Stimulated activated CD8-positive, alpha-beta memory T cell treated with anti-CD3 and anti-CD28 coated beads, Interleukin-12 subunit alpha, Interleukin-12 subunit beta, amount 100 ng/mL, for 1 hour (primary cell): ENCODE measurements at regions not wholly inside any gene's neighbourhood (a gene's known extent, or its start where the extent isn't known, plus 50 kb on each side); places are given as distances from the start of the nearest gene placed in this dataset.

ENCODE experiments used
- DNase-seq: peaks from one replicate; pipeline ENCODE4 v3.0.0-alpha.2; 2020; ENCODE audit warnings: low read depth

- no peak for DNase-seq
Measured at GRCh38 chr4:188552741-188553275, 413.6 kb downstream of the TRIML1 start.

DNA sequence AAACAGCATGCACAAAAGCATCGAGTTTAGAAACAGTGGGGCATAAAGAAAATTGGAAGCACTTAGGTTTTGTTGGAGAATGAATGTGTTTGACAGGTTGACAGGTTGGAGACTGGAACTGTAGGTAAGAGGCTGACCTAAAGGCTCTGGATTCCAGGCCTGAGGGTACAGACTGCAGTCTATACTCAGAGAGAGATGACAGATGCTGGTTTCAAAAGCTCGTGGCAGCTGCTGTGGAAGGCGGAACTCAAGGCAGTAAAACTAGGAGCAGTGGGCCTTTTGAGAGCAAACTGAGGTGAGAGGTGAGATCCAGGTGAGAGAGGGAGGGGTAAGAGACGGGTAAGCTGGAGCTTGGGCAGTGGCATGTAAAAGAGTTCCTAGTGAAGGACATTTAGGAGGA, 415.2 kb downstream of the TRIML1 start:
- no peak for DNase-seq

DNA sequence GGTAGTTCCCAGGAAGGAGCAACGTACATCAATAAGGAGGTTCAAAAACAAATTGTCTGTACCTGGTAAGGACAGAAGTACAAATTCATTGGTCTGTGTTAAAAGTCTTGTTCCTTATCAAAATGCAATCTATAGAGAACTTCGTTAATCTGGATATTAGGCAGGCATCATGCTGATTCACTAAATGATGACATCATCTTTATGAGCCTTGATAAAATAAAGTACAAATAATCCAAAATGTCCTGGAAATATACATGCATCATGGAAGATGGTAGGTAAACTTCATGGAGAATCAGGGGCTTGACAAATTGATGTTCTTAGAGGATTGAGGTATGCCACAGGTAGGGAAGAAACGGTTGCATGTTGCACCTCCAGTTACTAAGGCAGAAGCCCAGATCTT, 433.9 kb downstream of the TRIML1 start:
- DNase-seq = no peak

DNA sequence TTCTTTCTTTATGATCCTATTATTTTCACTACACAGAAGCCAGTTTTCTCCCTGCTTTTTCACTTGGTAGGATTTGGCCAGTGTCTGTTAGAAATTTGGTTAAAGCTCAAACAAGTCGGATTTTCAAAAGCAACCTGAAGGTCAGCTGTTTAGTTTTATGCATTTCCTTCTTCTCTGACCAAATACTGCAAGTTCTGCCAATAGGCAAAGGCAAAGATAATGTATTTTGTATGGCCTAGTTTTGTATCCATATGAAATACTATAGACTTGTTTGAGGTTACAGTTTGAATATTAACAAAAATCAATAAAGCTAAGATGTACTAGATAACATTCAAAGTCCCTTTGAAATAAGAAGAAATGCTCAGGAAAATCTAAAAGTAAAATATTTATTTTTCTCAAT, 439.4 kb downstream of the TRIML1 start:
- no peak for DNase-seq

DNA sequence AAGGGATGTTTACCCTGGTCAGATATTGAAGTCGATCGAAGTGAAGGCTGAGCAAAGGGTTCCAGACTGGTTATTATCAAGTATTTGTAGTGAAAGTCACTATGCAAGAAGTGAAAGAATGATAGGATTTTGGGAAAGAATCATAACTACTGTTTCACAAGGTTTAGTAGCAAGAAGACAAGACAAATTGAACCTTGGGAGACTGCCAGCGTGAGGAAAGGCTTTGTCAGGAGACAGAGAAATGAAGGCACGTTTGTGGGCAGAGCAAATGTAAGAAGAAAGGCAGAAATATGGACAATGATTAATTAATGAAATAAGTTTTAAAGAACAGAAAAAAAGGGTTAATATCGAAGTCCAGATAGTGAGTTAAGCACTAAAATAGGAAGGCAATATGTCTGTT, 456.8 kb downstream of the TRIML1 start:
- no peak for DNase-seq

- no peak for DNase-seq
Measured at GRCh38 chr4:188603646-188604045, 464.4 kb downstream of the TRIML1 start.

DNA sequence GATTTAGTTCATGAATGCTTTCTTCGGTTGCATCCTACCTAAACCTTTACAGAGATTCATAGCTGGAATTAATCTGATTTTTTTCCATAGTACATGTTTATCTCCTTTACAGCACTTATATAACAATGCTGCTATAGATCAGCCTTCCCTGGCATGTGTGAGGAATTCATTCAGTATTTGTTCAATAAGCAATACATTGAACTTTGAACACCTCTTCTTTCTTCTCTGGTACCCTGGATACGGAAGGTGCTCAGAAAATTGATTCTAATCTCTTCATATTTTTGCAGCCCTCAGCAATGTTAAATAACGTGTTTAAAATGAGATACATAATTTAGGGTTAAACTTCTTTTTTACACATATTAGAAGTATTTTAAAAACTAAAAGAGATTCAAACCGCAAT, 467.4 kb downstream of the TRIML1 start:
- no peak for DNase-seq

- DNase-seq = no peak
Measured at GRCh38 chr4:188611143-188611542, 471.9 kb downstream of the TRIML1 start.

- DNase-seq = no peak
Measured at GRCh38 chr4:188612659-188613058, 473.4 kb downstream of the TRIML1 start.

- DNase-seq = no peak
Measured at GRCh38 chr4:188613976-188614375, 474.7 kb downstream of the TRIML1 start.

DNA sequence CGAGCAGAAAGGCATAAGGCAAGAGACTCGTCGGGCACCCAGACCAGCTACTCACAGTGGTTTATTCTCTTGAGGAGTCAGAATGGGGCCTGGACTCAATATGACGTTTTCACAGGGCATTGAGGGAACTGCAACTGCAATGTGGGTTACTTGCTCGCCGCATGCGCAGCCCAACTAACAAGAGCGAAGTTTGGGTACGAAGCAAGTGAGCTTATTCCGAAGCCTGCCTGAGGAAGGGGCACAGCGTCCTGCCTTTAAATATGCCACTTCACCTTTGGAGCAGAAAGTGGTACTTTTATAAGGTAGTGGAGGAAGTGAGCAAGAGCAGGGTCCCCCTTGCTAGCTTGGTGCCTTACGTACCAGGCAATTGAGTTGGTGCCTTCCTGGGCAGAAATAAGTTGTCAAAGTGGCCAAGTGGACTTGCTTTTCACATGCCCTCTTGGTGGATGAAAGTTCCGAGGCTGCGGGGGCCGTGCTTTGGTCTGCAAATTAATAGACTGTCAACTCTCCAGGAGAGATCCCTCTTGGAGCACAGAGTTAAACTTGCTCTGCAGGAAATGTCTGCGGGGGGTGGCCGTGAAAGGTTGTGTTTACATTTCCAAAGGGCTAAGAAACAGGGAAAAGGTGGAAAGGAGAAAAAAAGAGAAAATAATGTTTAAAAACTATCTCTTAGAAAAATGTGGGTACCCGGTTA, 480.4 kb downstream of the TRIML1 start:
- no peak for DNase-seq

- no peak for DNase-seq
Measured at GRCh38 chr4:188620608-188621007, 481.4 kb downstream of the TRIML1 start.

DNA sequence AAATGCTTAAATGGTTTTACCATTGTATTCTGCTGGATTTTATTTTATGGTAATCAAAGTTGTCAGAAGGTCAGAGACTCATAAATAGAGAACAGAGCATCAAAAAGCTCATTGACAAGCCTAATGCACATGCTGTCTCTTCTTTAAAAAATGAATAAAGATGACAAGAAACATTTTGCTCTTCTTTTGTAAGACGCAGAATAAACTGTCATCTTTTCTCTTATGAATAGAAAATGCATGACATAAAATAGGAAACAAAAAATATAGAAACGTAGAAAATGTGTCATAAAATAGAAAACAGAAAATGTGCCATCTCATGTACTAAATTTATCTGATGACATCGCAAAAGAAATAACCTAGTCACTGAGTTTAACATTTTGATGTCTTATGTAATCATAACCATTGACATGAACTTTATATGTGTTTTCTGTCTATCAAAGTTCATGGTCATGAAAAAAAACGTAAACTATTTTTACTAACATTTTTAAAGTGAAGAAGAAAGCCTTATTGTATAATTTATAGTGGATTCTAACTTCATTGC, 484.1 kb downstream of the TRIML1 start:
- no peak for DNase-seq

GRCh38 chr4:188624370-188624769, 485.1 kb downstream of the TRIML1 start:
- DNase-seq = no peak

DNA sequence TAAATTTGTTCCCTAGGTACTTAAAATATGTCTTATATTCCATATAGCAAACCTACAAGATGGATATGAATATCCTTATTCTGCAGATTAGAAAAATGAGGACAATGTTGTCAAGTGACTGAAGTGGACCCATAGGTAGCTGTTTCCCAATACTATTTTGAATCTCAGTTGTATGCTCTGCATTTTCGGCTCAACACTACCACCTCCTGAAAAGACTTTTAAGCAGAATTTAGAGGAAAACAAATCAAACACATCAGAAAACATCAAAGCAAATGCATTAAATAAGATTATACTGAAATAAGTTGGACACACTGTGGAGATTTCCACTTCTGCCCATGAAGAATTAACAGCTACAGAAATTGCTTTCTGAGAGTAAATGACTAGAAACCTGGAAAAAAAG, 488.7 kb downstream of the TRIML1 start:
- DNase-seq = no peak

- no peak for DNase-seq
Measured at GRCh38 chr4:188639479-188640100, 500.3 kb downstream of the TRIML1 start.

GRCh38 chr4:188647820-188648370, 508.7 kb downstream of the TRIML1 start:
- DNase-seq = no peak

- DNase-seq = no peak
Measured at GRCh38 chr4:188649635-188650034, 510.4 kb downstream of the TRIML1 start.

DNA sequence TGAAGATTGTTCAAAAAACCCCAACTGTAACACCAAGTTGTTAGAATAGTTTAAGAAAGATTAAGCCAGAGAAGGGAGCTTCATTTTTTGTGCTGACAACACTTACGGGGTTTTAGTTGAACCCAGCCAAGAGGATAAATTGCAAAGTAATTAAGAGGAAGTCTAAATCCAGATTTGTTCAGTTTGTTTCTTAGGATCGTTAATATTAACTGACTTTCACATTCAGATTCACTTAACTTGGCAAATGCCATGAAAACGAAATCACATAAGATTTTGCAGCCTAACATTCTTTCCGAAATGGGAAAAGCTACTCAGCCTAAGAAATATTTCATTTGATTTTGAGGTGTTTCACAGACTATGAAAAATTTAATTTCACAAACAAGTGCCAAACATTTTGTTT, 511.3 kb downstream of the TRIML1 start:
- DNase-seq = no peak

DNA sequence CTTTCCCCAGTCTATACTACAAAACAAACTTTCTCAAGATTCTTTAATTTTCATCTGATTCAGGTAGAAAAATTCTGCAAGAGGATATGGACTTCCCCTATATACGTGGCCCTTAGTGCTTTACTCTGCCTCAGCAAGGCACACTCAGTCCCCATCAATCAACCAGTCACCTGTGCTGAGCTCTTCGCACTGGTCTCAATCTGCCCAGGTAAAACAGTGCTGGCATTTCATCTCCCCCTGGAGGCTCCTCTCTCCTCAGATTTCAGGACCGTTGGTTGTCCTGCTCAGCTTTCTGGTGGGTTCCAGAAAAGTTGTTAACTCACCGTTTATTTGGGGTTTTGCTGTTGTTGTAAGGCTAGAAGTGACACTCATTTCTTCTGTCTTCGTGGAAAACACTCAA, 518.1 kb downstream of the TRIML1 start:
- no peak for DNase-seq

DNA sequence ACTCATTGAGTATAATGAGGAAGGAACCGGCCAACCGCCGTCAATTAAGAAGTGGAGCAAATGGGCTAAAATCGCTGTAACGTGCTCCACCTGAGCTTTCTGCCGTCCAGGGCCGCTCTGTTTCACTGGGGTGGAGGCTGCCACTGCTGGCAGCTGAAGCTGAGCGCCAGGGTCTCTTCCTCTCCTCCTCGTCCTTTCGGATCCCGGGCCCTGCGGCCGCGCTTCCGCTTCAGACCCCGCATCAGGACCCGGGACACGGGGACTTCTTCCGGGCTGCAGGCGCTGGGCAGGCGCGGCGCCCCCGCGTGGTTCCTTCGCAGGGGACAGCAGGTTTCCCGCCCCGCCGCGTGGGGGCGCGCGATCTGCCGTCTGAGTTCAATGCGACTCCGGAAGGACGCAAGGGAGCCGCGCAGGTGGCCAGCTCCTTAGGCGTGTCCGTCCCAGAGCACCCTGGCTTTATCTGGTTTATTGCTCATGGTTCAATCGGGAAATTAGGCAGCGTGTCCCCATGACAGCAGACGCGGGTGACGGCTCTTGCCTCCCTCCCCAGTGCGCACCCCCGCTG, 519.8 kb downstream of the TRIML1 start:
- no peak for DNase-seq

GRCh38 chr4:188660796-188661195, 521.6 kb downstream of the TRIML1 start:
- DNase-seq = no peak

GRCh38 chr4:188661502-188661901, 522.3 kb downstream of the TRIML1 start:
- no peak for DNase-seq
